ENCODE measurements at regions not wholly inside any gene's neighbourhood (a gene's known extent, or its start where the extent isn't known, plus 50 kb on each side); places are given as distances from the start of the nearest gene placed in this dataset.

GRCh38 chr12:92049403-92049802, 96.2 kb downstream of the BTG1 start:
- TF ChIP-seq CTCF (IDR thresholded peaks at IDR 0.05; ENCODE audit: low read depth, low read length), result no peak
- TF ChIP-seq MAX (IDR thresholded peaks at IDR 0.05; ENCODE audit: low read depth, low read length), result no peak
- no peak for TF ChIP-seq MYC (IDR thresholded peaks at IDR 0.05; ENCODE audit: low read depth, low read length)
- H3K4me3 ChIP-seq (ENCODE audit: low read depth, low read length), result no peak overlapping the region
- DNase-seq (ENCODE audit: low read depth), result no peak

GRCh38 chr12:92047393-92047826, 98.2 kb downstream of the BTG1 start:
- DNase-seq (ENCODE audit: low read depth), result no peak
- no peak overlapping the region for H3K4me3 ChIP-seq (ENCODE audit: low read depth, low read length)
- TF ChIP-seq MAX (IDR thresholded peaks at IDR 0.05; ENCODE audit: low read depth, low read length), result no peak
- TF ChIP-seq CTCF (IDR thresholded peaks at IDR 0.05; ENCODE audit: low read depth, low read length), result no peak
- no peak for TF ChIP-seq MYC (IDR thresholded peaks at IDR 0.05; ENCODE audit: low read depth, low read length)
- TF ChIP-seq POLR2A (IDR thresholded peaks at IDR 0.05; ENCODE audit: extremely low read depth, insufficient read length), result no peak

GRCh38 chr12:92046557-92047392, 98.9 kb downstream of the BTG1 start:
- H3K4me3 ChIP-seq (ENCODE audit: low read depth, low read length), result no peak overlapping the region
- DNase-seq (ENCODE audit: low read depth), result no peak
- TF ChIP-seq MAX (IDR thresholded peaks at IDR 0.05; ENCODE audit: low read depth, low read length), result no peak
- TF ChIP-seq POLR2A (IDR thresholded peaks at IDR 0.05; ENCODE audit: extremely low read depth, insufficient read length), result no peak
- TF ChIP-seq MYC (IDR thresholded peaks at IDR 0.05; ENCODE audit: low read depth, low read length), result no peak
- no peak for TF ChIP-seq CTCF (IDR thresholded peaks at IDR 0.05; ENCODE audit: low read depth, low read length)

GRCh38 chr12:92045852-92046251, 99.8 kb downstream of the BTG1 start:
- TF ChIP-seq MAX (IDR thresholded peaks at IDR 0.05; ENCODE audit: low read depth, low read length) (no peak), MYC (IDR thresholded peaks at IDR 0.05; ENCODE audit: low read depth, low read length) (no peak), POLR2A (IDR thresholded peaks at IDR 0.05; ENCODE audit: extremely low read depth, insufficient read length) (no peak)
- no peak for DNase-seq (ENCODE audit: low read depth)
- H3K4me3 ChIP-seq (ENCODE audit: low read depth, low read length), result no peak overlapping the region

GRCh38 chr12:92044435-92044834, 101.2 kb downstream of the BTG1 start:
- no peak overlapping the region for H3K4me3 ChIP-seq (ENCODE audit: low read depth, low read length)
- no peak for DNase-seq (ENCODE audit: low read depth)
- no peak for TF ChIP-seq CTCF (IDR thresholded peaks at IDR 0.05; ENCODE audit: low read depth, low read length)
- TF ChIP-seq MYC (IDR thresholded peaks at IDR 0.05; ENCODE audit: low read depth, low read length), result no peak
- no peak for TF ChIP-seq POLR2A (IDR thresholded peaks at IDR 0.05; ENCODE audit: extremely low read depth, insufficient read length)
- no peak for TF ChIP-seq MAX (IDR thresholded peaks at IDR 0.05; ENCODE audit: low read depth, low read length)

- H3K4me3 ChIP-seq (ENCODE audit: low read depth, low read length), result no peak overlapping the region
- TF ChIP-seq MAX (IDR thresholded peaks at IDR 0.05; ENCODE audit: low read depth, low read length) (no peak), CTCF (IDR thresholded peaks at IDR 0.05; ENCODE audit: low read depth, low read length) (no peak), POLR2A (IDR thresholded peaks at IDR 0.05; ENCODE audit: extremely low read depth, insufficient read length) (no peak), MYC (IDR thresholded peaks at IDR 0.05; ENCODE audit: low read depth, low read length) (no peak)
- DNase-seq (ENCODE audit: low read depth), result no peak
Observed at GRCh38 chr12:92042791-92043531, 102.7 kb downstream of the BTG1 start.
